Vagina (tissue), 2 donors: ENCODE measurements at regions not wholly inside any gene's neighbourhood (a gene's known extent, or its start where the extent isn't known, plus 50 kb on each side); places are given as distances from the start of the nearest gene placed in this dataset.

Experiments used
- CTCF ChIP-seq, 3 experiments: fragments of 450-650 bp in 2 of 3; fragments of 200-600 bp in 1 of 3; sonication (generic) in 1 of 3; IDR thresholded peaks; one replicate each; pipeline ENCODE4 v1.5.1; 2017 to 2019; ENCODE audit warnings: antibody characterized with exemption in 3 of 3, mild to moderate bottlenecking in 2 of 3, moderate library complexity in 2 of 3
- POLR2A ChIP-seq, 2 donors: fragments of 450-650 bp; IDR thresholded peaks; one replicate each; pipeline ENCODE4 v1.6.1; 2017; ENCODE audit warnings: antibody characterized with exemption in 2 of 2, mild to moderate bottlenecking in 2 of 2, moderate library complexity in 2 of 2

GRCh38 chr5:116363780-116364179, 210.8 kb downstream of the SEMA6A start:
- TF ChIP-seq CTCF (IDR thresholded peaks at IDR 0.05), result no peak
- TF ChIP-seq POLR2A (IDR thresholded peaks at IDR 0.05), result no peak
